HT-29 (cell line): ENCODE measurements at regions not wholly inside any gene's neighbourhood (a gene's known extent, or its start where the extent isn't known, plus 50 kb on each side); places are given as distances from the start of the nearest gene placed in this dataset.

ENCODE experiments used
- DNase-seq: peaks from one replicate; pipeline ENCODE4 v3.0.0-alpha.2; 2015; ENCODE audit warnings: low spot score

GRCh38 chr18:44582456-44582855 is 98.2 kb upstream of the SETBP1 start:
- no peak for DNase-seq

GRCh38 chr18:44584900-44585299 is 95.8 kb upstream of the SETBP1 start:
- DNase-seq: no peak

GRCh38 chr18:44586782-44587524 is 93.7 kb upstream of the SETBP1 start:
- no peak for DNase-seq

- DNase-seq: no peak
Observed at GRCh38 chr18:44588508-44588907, 92.2 kb upstream of the SETBP1 start.

GRCh38 chr18:44589693-44590355 is 90.9 kb upstream of the SETBP1 start:
- DNase-seq: no peak

GRCh38 chr18:44590956-44591670 is 89.6 kb upstream of the SETBP1 start:
- no peak for DNase-seq

- no peak for DNase-seq
Observed at GRCh38 chr18:44592639-44593038, 88.0 kb upstream of the SETBP1 start.

GRCh38 chr18:44594799-44595467 is 85.8 kb upstream of the SETBP1 start:
- DNase-seq: no peak

- DNase-seq: no peak
Observed at GRCh38 chr18:44597797-44598196, 82.9 kb upstream of the SETBP1 start.

- DNase-seq: no peak
Observed at GRCh38 chr18:44598514-44598913, 82.2 kb upstream of the SETBP1 start.

- no peak for DNase-seq
Observed at GRCh38 chr18:44599412-44599811, 81.3 kb upstream of the SETBP1 start.

- no peak for DNase-seq
Observed at GRCh38 chr18:44601447-44601846, 79.2 kb upstream of the SETBP1 start.

- DNase-seq: no peak
Observed at GRCh38 chr18:44602380-44602779, 78.3 kb upstream of the SETBP1 start.

- DNase-seq: no peak
Observed at GRCh38 chr18:44602845-44603244, 77.8 kb upstream of the SETBP1 start.

GRCh38 chr18:44609181-44609941 is 71.3 kb upstream of the SETBP1 start:
- no peak for DNase-seq

- no peak for DNase-seq
Observed at GRCh38 chr18:44620812-44621211, 59.9 kb upstream of the SETBP1 start.

- DNase-seq: no peak
Observed at GRCh38 chr18:44624052-44624451, 56.6 kb upstream of the SETBP1 start.

- DNase-seq: no peak
Observed at GRCh38 chr18:44625386-44625785, 55.3 kb upstream of the SETBP1 start.

- DNase-seq: no peak
Observed at GRCh38 chr18:44626236-44626635, 54.5 kb upstream of the SETBP1 start.

- DNase-seq: no peak
Observed at GRCh38 chr18:44626807-44627206, 53.9 kb upstream of the SETBP1 start.

GRCh38 chr18:44627280-44627679 is 53.4 kb upstream of the SETBP1 start:
- no peak for DNase-seq
